Stimulated activated CD8-positive, alpha-beta memory T cell treated with anti-CD3 and anti-CD28 coated beads, Interleukin-15, amount 100 ng/mL, for 4 hours (primary cell): ENCODE measurements at regions not wholly inside any gene's neighbourhood (a gene's known extent, or its start where the extent isn't known, plus 50 kb on each side); places are given as distances from the start of the nearest gene placed in this dataset.
"Not testable (repeated sequence)": the region's sequence is repeated elsewhere in the genome, so short reads cannot be mapped to it uniquely, and the experiment has no call there.

Experiments used
- DNase-seq, 2 donors: peaks; one replicate each; pipeline ENCODE4 v3.0.0-alpha.2; 2020; ENCODE audit warnings: low read depth in 2 of 2

GRCh38 chr7:106523482-106523881, 137.5 kb downstream of the CCDC71L start:
- no peak for DNase-seq

- no peak for DNase-seq
Observed at GRCh38 chr7:106522696-106523095, 138.3 kb downstream of the CCDC71L start.

GRCh38 chr7:106521541-106521940, 139.4 kb downstream of the CCDC71L start:
- DNase-seq, result no peak

DNA sequence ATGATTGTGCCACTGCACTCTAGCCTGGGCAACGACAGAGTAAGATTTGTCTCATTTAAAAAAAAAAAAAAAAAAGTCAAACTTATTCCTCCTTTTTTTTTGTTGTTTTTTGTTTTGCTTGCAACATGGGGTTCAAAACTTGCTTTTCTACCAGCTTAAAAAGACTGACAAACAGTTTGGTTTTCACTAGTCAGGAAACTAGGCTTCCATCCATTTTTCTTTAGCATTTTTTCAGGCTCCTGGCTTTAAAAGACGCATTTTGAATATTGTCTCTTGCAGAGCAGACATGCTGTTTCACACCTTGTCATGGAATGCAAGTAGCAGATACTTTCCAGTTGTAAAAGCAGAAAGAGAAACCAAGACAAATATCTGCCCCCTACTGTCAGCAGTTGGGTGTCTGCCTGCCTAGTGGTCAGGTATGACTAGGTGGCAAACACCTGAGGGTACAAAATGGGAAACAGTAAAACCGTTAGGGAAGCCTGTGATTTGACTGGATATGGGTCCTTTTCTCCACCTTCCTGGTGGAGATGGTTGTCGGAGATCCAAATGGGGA, 139.9 kb downstream of the CCDC71L start:
- DNase-seq, result no peak

DNA sequence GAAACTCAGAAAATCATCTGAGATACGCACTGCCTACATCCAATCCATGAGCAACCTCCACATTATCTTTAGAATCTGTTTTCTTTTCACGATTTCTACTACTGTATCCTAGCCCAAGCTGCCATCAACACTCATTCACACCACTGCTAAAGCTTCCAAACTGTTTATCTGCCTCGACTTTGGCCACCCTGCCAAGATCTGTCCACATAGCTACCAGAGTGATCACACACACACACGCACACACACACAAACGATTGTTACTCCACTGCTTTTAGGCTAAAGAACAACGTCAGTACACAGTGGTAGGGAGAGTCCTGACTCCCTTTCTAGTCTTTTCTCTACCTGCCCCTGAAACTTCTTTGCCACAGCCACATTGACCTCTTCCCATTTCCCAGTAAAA, 142.0 kb downstream of the CCDC71L start:
- no peak for DNase-seq

GRCh38 chr7:106518239-106518638, 142.7 kb downstream of the CCDC71L start:
- DNase-seq, result no peak

GRCh38 chr7:106517508-106517907, 143.4 kb downstream of the CCDC71L start:
- DNase-seq, result no peak

DNA sequence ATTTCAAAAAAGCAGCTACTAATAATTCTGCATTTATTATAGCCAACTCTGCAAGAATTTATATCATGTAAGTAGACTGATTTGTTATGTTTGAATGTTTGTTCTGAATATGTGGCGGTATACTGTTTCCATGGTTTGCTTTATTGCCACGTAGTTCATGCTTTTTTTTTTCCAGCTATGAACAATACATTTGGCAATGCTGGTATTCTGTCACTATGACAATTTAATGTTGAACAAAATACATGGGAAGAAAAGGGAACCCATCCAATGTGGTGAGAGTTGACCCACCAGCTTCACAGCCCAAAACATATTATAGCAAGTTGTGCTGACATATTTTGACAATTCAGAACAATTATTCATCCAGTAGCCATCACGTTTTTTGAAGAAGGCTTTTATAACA, 145.6 kb downstream of the CCDC71L start:
- DNase-seq, result no peak

- no peak for DNase-seq
Observed at GRCh38 chr7:106514881-106515280, 146.1 kb downstream of the CCDC71L start.

GRCh38 chr7:106512217-106512616, 148.7 kb downstream of the CCDC71L start:
- DNase-seq, result no peak

- no peak for DNase-seq
Observed at GRCh38 chr7:106504645-106505044, 156.3 kb downstream of the CCDC71L start.

- no peak for DNase-seq
Observed at GRCh38 chr7:106504207-106504606, 156.8 kb downstream of the CCDC71L start.

GRCh38 chr7:106503626-106504025, 157.3 kb downstream of the CCDC71L start:
- DNase-seq, result no peak

- DNase-seq, result no peak
Observed at GRCh38 chr7:106501605-106502580, 159.1 kb downstream of the CCDC71L start.

DNA sequence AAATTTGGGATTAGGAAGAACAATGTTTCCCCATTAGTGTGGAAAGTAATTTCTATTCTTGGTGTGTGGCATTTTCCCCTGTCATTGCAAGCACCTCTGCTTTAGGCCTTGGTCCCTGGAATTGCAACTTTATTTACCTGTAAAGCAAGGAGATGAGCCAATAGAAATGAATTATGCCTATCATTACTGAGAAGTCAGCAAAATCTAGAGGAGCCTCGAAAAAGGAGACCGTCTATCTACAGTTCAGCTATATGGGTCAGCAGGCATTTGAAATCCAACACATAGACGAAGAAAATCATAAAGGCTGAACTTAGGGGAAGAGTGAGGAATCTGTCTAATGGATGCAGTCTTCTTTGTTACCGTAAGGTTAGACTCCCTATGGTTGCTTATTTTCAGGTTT, 161.1 kb downstream of the CCDC71L start:
- no peak for DNase-seq

DNA sequence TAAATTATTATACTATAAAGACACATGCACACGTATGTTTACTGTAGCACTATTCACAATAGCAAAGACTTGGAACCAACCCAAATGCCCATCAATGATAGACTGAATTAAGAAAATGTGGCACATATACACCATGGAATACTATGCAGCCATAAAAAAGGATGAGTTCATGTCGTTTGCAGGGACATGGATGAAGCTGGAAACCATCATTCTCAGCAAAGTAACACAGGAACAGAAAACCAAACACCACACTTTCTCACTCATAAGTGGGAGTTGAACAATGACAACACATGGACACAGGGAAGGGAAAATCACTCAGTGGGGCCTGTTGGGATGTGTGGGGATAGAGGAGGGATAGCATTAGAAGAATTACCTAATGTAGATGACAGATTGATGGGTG, 163.0 kb downstream of the CCDC71L start:
- not testable (repeated sequence) for DNase-seq

GRCh38 chr7:106493041-106493731, 167.8 kb downstream of the CCDC71L start:
- no peak for DNase-seq

DNA sequence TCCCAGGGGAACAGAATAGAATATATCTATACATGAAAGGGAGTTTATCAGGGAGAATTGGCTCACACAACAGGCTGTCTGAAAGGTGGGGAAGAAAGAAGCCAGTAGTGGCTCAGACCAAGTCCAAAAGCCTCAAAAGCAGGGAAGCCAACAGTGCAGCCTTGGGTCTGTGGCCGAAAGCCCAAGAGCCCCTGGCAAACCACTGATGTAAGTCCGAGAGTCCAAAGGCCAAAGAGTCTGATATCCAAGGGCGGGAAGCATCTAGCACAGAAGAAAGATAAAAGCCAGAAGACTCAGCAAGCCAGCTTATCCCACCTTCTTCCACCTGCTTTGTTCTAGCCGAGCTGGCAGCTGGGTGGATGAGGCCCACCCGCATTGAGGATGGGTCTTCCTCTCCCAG, 172.5 kb downstream of the CCDC71L start:
- DNase-seq, result no peak

DNA sequence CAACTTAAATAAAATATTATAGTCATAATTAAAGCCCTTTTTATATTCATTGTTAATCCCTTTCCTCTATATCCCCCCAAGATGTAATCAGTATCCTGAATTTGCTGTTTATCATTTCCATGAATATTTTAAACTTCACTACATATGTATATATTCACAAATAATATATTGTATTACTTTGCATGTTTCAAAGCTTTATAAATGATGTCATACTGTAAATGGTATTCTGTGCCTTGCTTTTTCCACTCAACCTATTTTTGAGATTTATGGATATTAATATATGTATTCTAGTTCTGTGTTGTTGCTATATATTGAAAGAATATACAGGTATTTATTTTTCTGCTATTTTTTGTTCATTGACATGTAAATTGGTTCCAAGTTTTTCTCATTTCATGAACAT, 173.1 kb downstream of the CCDC71L start:
- no peak for DNase-seq

DNA sequence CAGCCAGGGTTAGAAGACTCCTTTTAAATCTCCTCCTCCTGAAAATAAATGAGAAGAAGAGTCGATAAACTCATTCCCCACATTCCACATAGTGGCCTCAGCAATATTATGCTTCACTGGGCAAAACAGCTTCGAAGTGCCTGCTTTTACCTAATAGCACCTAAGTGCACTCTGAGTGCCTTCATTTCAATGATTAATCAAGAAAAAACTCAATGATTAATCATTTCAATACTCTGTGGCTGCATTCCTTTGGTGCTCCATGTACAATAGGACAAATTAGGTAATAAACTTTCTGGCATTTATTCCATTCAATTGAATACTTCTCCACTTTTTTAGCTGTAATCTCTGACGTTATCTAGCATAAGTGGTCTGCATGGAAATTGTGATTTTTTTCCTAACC, 174.6 kb downstream of the CCDC71L start:
- no peak for DNase-seq

DNA sequence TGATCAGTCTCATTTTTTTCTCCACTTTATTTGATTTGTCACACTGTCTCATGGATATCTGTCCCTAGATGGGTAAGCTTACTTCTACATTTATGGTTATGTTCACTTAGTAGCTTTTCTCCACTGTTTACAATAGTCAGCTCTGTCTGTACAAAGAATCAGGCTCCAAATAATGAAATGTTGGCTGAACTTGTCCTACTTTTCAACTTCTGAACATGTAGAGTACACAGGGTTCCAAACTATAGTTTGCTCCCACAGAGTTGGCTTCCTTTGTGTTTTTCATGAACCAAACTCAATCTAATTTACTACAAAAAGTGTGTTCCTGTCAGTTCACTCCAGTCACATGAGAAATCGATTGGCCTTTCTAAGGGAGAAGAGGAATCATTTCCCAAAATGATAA, 175.0 kb downstream of the CCDC71L start:
- no peak for DNase-seq

- DNase-seq, result no peak
Observed at GRCh38 chr7:106485031-106485551, 175.9 kb downstream of the CCDC71L start.
